ENCODE measurements at regions not wholly inside any gene's neighbourhood (a gene's known extent, or its start where the extent isn't known, plus 50 kb on each side); places are given as distances from the start of the nearest gene placed in this dataset.

DNA sequence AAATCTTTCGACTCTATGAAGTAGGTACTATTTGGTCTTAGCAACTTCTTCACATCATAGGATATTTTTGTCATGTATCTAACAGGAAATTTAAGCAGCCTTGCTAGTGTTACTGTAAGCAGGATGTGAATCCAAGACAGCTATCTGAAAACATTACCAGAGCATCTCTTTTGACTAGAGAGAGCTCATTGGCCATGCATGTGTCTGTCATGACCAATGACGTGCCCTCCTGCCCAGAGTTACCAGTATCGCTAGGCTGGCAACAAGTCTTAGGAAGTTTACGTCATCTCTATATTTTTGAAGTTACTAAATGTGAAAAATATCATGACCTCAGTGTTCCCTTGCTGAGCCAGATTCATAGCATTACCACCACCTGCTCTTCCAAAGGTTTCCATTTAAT lies 130.9 kb upstream of the TP63 start:
- no peak for DNase-seq (ENCODE audit: low read depth)
- TF ChIP-seq, protein P1, sequence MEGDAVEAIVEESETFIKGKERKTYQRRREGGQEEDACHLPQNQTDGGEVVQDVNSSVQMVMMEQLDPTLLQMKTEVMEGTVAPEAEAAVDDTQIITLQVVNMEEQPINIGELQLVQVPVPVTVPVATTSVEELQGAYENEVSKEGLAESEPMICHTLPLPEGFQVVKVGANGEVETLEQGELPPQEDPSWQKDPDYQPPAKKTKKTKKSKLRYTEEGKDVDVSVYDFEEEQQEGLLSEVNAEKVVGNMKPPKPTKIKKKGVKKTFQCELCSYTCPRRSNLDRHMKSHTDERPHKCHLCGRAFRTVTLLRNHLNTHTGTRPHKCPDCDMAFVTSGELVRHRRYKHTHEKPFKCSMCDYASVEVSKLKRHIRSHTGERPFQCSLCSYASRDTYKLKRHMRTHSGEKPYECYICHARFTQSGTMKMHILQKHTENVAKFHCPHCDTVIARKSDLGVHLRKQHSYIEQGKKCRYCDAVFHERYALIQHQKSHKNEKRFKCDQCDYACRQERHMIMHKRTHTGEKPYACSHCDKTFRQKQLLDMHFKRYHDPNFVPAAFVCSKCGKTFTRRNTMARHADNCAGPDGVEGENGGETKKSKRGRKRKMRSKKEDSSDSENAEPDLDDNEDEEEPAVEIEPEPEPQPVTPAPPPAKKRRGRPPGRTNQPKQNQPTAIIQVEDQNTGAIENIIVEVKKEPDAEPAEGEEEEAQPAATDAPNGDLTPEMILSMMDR (conservative IDR thresholded peaks at IDR 0.05; ENCODE audit: low read length), result no peak
- H3K4me3 ChIP-seq (ENCODE audit: low read length), result no peak overlapping the region

- no peak overlapping the region for H3K4me3 ChIP-seq (ENCODE audit: low read length)
- no peak for DNase-seq (ENCODE audit: low read depth)
- TF ChIP-seq, protein P1 (conservative IDR thresholded peaks at IDR 0.05; ENCODE audit: low read length), result no peak
Observed at GRCh38 chr3:189500798-189501495, 130.2 kb upstream of the TP63 start.

DNA sequence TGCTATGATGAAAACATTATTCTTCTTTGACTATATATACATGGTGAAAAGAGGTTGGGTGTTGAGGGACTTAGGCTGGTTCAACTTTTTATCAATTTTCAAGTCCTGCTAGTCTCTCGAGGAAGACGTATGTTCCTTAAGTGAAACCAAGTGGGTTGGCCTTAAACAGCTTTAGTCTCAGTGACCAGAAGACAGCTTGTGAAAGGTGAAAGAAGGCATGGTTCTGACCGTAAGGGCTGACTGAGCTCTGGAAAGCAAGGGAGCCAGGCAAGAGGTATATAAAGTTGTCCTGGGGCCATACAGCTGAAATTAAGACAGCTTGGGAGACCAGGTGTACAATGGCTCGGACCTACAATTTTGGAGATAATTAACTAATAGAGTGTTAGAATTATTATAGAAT lies 128.9 kb upstream of the TP63 start:
- no peak overlapping the region for H3K4me3 ChIP-seq (ENCODE audit: low read length)
- DNase-seq (ENCODE audit: low read depth), result no peak
- TF ChIP-seq, protein P1 (conservative IDR thresholded peaks at IDR 0.05; ENCODE audit: low read length), result no peak

- H3K4me3 ChIP-seq (ENCODE audit: low read length), result no peak overlapping the region
- DNase-seq (ENCODE audit: low read depth), result no peak
- TF ChIP-seq, protein P1 (conservative IDR thresholded peaks at IDR 0.05; ENCODE audit: low read length), result no peak
Observed at GRCh38 chr3:189502676-189503257, 128.4 kb upstream of the TP63 start.

DNA sequence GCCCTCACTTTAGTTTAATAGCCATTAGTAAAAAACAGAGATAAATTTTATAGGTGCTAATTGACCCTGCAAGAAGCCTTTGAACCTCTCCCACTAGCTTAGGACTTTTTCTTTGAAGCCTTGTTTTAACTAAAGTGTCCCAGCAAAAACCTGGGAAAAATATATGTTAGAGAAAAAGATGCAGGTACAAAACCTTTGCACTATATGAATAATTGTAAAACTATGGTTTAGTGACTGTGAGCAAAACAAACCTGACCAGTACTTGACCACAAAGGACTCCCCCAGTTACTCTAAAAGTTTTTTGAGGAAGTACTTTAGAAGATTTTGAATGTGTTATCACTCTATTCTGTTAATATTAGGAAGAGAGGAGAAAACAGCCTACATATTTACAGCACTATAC lies 123.3 kb upstream of the TP63 start:
- TF ChIP-seq, protein P1 (conservative IDR thresholded peaks at IDR 0.05; ENCODE audit: low read length), result no peak
- DNase-seq (ENCODE audit: low read depth), result no peak
- no peak overlapping the region for H3K4me3 ChIP-seq (ENCODE audit: low read length)

DNA sequence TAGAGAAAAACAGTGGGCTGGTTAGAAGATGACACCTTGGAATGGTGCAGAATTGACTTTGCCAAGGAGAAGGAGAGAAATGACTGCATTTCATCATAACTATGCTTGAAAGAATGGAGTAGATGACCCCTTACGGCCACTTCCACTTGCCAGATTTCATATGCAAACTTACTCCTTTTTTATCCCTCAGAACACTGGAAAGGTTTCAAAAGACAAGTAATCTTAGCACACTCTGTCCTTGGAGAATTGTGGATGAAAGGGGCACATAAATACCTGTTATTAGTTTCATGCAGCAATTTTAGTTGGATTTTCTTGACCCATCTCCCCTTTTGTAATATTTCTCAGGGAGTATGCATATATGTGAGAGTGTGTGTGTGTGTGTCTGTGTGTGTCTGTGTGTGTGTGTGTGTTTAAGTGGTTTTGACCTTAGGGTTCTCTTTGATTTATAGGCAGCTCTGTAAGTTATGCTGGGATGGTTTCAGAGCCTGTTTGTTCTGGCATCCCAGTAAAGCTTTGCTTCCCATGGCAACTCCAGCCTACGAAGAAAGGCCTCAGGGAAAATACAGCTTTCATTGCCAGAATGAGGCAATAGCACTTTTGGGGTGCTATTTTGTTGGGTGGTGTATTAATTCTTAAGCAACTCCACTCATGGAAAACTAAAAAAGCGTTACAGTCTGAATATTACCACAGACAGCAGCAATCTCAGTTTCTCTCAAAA lies 122.2 kb upstream of the TP63 start:
- TF ChIP-seq, protein P1 (conservative IDR thresholded peaks at IDR 0.05; ENCODE audit: low read length), result no peak
- H3K4me3 ChIP-seq (ENCODE audit: low read length), result no peak overlapping the region
- DNase-seq (ENCODE audit: low read depth), result peak; percentile 28

- no peak for DNase-seq (ENCODE audit: low read depth)
- TF ChIP-seq, protein P1 (conservative IDR thresholded peaks at IDR 0.05; ENCODE audit: low read length), result no peak
Observed at GRCh38 chr3:189512039-189512438, 119.2 kb upstream of the TP63 start.

More at GRCh38 chr3:189512039-189512438, 119.2 kb upstream of the TP63 start:
- no peak overlapping the region for H3K4me3 ChIP-seq (ENCODE audit: low read length)

Measured in AG10803 (cell line).